SIG-M5 treated with dmso at 0.1 percent for 504 hours (cell line): ENCODE measurements at regions not wholly inside any gene's neighbourhood (a gene's known extent, or its start where the extent isn't known, plus 50 kb on each side); places are given as distances from the start of the nearest gene placed in this dataset.

Experiments used
- DNase-seq: peaks from one replicate; lab custom pipeline; 2025; ENCODE audit not compliant: unreplicated experiment; lab: John Stamatoyannopoulos, UW

DNA sequence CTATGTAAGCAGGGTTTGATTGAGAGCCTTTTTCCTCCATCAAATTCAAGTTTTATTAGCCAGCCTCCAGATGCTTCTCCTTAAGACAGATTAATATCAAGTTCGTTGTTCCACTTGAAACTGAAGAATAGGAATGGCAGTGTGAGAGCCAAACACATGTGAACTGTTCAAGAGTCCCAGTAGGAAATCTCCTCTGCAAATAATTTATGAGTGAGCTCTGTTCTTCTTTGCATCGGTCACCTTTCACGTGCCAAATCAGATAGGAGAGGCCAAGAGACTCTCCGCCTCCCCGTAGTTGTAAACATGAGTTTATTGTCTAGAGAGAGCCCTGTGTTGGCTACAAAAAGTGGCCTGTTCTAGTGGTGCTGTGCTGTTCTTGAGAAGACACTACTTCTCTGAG is 372.1 kb upstream of the NR2F2 start:
- no peak for DNase-seq

DNA sequence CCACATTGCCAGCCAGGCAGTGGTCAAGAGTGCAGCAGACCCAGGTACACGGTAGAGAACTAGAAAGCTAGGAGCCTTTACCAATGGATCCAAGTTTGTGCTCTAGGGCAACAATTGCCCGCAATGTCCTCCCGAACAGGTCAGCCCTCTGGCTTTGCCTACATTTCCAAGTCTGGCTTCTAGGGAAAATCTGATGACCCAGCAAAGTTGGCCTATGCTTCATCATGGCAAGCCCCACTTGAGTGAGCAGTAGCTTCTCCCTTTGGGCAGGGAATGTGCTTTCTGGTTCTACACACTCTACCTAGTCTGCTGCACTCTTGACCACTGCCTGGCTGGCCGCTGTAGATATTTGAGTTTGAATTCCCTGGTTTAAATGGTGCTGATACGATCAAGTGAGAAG is 361.6 kb upstream of the NR2F2 start:
- DNase-seq: no peak

DNA sequence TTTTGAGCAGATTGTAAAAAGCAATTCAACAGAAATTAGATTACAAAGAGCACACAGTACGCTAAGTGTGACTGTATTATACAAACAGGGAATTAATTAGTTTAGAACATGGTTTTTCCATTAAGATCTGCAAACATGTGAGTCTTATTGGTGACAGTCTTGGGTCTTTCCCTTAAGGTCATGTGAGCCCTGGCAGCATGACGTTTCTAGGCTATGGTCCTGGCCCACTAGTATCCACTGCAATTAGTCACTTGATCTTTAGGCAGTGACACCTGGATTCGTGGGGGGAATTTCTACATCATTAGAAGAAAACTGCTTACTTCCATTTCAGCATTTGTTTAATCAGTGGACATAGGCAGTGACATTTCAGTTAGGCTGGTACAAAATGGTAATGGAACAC is 360.2 kb upstream of the NR2F2 start:
- DNase-seq: no peak

DNA sequence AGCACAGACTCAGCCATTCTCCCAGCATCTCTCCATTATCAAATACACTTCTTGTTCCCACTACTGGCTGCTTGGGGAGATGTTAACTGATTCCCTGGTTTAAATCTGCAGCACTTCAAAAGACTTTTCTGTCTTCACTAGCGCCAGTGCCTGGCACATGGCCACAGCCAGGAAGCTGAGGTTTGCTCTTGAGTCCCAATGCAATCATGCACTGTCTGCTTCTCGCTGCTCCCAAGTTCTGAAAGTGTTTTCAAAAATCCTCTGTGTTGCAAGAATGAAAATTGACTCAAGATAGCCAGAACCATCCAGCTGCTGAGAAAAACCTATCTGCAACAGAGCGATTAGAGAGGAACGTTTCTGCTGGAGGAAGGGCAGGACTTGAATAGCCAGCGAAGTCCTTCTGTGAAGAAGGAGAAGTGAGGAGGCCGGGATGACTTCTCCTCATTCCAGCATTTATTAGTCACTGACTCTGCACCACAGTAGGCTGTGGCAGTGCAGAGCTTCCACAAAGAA is 358.4 kb upstream of the NR2F2 start:
- DNase-seq: peak; percentile 15

DNA sequence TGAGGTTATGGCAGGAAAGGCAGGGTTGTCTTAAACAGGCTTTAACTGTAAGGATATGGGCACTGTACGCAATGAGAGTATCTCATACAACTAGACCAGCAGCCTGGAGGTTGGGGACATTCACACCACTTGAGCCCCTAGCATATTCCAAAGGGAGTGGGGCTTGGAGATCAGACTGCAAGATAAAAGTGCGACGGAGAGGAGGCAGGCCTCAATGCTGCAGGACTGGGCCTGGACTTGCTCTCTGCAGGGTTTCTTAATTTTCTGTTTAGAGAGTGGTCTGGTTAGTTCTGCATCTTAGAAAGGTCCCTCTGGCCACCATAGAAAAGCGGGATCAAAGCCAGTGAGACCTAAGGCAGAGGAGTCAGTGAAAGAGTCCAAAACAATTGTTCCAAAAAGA is 357.7 kb upstream of the NR2F2 start:
- DNase-seq: no peak

DNA sequence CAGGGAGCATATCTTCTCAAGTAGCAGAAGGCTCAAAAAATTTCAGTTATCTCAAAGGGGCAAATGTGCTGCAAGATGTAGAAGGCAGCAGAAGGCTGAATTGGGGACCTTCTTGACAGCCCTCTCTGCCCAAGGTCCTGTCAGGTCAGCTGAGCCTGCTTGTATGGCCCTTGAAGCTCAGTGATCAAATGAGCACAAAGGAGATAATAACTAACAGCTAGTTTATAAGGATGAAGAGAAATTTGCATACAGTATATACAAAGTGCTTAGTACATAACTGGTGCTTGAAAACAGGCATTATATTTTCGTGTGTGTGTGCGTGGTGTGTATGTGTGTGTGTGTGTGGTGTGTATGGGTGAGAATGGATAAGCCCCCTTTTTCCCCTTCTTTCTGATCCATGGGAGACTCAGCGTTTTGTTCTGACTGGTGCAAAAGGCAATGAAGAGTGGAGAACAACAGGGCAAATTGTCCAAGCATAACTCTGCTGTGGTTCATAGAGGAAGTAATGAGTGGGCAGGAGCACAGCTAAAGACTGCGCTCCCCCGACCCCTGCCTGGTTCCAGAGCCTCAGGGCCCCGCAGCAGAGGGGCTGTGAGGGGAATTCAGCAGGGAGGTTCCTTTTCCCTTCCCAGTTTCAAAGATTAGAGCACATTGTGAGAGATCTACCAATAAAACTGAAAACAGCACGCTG is 356.8 kb upstream of the NR2F2 start:
- no peak for DNase-seq

DNA sequence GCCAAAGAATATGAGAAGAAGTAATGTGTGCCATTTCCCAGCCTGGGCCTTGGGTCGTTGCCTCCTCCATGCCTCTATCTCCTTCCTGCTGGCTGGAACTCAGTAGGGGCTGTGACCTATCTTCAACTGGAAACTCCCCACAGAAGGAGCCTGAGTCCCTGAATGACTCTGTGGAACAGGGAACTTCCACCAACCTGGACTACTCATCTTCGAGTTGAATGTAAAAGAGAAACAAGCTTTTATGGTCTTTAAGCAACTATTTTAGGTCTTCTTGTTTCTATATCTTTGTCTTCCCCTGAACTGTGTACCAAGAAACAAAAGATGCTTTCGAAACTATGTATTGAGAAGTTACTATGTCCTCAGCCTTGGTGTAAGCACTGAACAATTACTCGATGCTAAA is 355.3 kb upstream of the NR2F2 start:
- DNase-seq: no peak

DNA sequence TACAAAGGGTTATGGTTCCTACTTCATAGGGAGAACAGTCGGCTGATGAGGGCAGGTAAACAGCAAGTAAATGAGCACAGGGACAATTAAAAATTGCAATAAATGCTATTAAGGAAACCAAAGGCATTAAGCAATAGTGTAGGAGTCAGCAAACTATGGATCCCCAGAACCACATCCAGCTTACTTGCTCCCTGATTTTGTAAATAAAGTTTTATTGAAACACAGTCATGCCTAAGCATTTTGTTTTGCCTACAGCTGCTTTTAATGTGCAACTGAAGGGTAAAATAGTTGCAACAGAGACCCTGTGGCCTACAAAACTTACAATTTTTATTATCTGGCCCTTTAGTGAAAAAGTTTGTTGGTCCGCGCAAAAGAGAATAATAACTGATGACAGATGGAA is 351.2 kb upstream of the NR2F2 start:
- no peak for DNase-seq

DNA sequence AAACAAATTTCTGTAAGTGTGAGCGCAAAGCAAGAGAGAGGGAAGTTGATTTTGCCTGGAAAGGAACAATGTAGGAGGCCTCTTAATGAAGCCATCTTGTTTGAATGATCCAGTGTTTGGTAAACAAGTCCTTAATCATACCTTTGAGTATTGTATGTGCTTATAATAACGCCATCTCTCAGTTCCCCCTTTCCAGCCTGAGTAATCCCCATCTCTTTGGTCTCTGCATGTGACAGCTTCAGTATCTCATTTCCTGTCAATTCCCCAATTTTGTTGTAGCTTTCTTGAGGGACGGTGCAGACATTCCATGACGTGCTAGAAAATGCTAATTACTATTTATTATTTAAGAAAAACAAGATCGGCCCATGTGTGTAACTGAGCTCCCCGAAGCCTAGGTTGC is 349.3 kb upstream of the NR2F2 start:
- DNase-seq: no peak

DNA sequence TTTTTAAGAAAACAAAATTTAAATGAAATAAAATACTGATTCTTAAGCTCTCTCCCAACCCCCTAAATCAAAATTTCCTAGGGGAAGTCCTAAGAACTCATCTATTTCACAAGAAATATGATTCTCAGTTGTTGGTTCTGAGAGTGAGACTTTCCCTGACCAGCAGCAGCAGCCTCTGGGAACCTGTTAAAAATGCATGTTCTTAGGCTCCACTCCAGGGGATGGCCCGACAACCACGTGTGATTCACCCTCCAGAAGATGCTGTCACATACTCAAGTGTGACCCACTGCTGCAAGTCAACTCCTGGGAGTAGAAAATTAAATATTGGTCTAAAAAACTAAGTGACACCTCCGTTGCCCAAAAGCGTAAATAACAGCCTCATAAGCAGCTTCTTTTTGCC is 343.2 kb upstream of the NR2F2 start:
- DNase-seq: no peak

DNA sequence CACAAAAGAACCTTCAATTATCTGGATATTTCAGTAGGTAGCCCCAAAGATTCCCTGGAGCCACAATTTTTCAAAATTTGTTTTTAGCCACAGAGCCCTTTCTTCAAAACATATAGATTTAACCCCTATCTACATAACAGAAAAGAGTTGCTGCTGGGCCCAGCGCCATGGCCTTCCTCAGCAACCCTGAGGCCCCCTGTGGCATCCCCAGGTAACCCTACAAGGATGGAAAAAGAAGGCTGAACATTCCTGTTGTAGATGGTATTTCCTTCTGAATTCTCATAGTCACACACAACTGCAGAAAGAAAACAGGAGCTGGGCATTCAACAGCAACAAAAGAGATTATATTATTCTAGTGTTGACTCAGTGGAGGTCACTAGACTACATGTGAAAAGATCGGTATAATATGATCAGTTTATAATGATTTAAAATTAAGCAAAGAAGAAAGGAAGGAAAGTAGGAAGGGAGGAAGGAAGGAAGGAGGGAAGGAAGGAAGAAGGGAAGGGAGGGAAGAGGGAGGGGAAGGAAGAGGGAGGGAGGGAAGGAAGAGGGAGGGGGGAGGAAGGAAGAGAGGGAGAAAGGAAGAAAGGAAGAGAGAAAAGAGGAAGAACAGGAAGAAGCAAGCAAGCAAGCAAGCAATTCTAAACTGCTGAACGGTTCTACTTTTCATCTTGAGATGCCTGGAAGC is 342.5 kb upstream of the NR2F2 start:
- no peak for DNase-seq

DNA sequence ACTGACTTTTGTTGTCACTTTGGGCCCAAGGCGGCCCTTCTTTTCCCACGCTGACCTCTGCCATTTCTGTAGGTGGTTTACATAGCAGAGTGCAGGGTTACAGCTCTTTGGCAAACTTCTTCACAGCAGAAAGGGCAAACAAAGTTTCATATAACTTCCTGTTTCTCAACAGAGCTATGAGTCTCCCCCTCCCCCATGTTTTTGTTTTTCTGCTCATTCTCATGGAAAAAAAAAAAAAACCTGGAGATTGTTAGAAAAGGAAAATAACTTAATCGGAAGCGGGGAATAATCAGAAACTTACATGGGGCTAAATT is 342.0 kb upstream of the NR2F2 start:
- peak; percentile 61 for DNase-seq

DNA sequence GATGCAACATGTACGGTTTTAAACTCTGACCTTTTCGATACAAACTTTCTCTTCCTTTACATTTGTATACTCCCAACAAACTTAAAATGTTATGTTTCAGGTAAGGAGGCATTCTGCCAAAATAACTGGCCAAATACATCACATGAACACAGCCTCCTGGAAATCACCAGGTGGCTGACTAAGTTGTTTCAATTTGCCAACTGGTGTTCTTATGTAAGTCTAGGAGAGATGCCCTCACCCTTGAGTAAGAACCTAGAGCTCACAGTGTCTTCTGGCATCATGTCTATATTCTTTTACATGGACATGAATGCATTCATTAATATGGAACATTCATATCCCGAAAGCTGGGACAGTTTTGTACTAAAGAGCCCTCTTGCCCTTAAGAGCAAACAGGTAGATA is 341.1 kb upstream of the NR2F2 start:
- DNase-seq: no peak

DNA sequence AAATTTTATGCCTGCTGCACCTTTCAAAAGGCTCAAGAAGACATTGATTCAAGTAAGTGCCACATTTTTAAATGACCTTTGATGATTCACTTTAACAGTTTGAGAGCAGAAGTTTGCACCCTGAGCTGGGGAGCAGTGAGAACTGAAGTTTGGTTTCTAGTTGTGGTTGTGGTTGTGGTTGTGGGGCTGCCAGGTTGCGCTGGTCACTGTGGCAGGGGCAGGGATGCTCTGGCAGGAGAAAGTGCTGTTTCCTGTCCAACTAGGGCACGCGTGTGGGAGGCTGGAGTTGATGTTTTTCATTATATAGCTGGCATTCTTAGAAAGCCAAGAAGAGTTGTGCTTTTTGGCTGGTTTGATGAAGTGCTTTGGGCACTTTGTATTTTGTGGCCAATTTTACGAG is 339.7 kb upstream of the NR2F2 start:
- no peak for DNase-seq

DNA sequence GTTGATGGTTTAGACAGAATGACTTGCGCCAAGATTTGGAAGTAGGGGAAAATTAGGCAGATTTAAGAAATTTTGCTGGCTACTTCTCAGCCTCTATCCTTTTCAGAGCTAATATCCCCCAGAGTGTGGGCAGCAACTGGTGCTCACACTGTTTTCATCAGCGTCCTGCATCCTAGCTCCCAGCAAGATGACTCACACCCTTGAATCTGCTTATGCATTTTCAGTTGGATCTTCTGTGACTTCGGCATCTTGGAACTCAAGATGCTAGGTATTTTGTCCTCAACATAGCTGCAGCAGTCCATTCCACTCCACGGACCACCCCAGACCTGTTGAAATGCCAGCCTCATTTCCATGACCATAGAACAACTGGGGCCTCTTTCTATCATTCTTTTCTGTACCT is 336.1 kb upstream of the NR2F2 start:
- no peak for DNase-seq

DNA sequence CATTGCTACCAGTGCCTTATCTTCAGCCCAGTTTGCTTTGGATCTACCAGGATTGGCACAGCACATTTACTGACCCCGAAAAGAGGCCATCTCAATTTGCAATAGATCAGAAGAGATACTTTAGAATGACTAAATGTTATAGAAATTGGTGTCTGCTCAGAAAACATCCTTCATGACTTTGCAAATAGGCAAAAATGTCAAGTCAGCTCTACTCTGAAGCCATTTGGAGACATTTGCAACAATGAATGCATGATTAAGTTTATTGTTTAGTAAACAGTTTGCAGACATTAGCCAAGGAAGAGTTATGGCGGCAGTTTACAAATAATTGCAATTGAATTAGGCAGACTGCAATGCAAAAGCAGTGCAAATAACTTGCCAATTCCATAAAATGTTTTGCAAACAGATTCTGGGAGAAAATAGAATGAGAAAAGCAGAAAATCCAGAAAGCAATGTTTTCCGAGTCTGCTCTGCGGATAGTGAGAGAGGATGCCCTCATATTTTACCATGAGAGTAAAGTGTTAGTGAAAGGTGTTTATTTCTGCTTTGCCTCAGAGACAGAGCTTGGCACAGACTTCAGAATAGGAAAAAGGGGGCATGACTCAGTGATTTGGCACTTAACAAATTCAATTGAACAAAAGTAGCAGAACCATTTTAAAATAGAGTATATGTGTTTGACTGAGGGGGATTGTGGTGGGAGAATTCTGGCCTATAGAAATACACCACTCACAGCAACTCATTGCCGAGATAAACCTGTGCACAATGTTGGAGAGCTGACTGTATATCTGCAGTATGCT is 334.9 kb upstream of the NR2F2 start:
- DNase-seq: no peak

DNA sequence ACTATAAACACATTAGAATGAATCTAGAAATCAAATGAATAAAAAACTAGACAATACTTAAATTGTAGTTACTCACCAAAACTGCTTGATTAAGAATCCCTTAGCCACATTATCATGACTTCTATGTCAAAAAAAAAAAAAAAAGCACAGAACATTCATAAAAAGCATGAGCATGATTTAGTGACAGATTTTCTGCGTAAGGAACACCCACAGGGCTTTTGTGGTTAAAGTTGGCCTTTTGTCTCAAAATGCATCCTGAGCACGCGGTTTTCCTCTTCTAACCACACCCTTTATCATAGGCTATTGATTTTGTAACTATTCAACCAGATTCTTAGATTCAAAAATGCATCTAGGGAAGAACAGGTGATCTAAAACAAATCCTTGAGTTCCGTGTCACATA is 334.0 kb upstream of the NR2F2 start:
- DNase-seq: no peak

DNA sequence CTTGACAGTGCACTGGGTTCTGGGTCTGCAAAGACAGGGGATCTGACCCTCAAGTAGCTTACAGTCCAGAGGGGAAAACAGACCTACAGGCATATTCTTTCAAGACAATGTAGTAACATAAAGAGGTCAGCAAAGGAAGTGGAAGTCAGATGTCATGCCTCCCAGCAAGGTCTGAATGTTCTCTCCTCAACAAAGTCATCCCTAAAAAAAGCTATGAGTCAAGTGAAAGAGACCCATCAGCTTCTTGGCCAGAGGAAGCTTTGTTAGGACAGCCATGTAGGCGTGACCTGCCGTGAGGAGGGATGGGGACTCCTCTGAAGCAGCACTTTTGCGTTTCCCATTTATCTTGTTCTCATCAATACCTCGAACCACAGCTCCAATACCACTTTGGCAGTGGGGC is 331.6 kb upstream of the NR2F2 start:
- DNase-seq: no peak

DNA sequence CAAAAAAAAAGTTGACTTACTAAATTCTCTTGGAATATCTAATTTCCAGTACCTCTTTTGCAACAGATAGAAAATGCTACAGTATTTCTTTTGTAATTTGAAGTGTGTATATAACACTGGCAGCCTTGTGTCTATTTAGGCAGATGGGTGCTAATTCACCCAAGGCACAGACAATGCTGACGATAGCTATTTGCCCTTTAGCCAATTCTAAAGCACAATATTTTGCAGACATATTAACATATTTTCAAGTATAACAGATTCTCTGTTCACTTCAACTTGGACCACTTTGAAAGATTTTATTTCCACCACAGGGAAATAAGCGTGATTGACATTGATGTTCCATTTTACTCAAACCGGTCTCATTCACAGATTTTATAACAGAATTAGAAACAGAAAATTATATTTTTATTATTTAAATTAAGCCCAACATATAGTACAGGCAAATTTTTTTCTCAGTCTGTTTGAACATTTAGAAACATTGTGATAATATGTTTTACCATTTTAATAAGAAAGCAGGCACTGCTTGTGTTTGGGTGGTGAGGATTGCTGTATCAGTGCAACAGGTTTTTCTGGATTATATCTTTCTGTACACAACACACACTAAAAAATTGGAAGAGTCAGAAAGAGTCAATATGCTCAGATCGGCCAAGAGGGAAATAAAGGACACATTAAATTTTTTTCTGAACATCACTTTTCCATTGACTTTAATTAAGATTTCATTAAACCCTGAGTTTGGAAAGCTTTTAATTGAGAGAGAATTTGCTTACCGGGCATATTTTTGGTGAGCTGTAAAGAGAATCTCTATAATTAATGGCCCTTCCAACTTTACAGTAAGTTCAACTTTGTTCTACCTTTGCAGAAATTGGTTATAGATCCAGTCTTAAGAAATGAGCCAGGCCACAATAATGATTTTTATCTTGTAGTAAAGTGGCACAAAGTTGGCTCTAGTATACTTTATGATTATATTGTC is 327.3 kb upstream of the NR2F2 start:
- DNase-seq: peak; percentile 4

DNA sequence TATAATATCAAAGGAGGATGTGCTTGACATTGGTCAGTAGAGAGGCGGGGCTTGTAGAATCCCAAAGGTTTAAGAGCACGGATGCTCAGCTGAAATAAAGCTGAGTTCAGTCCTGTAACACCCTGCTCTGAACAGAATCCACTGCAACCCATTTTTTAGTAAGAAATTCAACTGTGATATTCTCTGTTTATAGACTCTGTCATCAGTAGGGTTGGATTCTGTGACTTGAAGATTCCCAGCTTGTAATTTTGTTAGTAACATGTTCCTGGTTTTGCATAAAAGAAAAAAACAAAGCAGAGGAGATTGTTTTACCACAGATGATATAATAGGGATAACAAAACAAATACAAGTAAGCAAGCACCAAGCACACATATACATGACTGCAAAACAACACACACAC is 324.6 kb upstream of the NR2F2 start:
- no peak for DNase-seq

DNA sequence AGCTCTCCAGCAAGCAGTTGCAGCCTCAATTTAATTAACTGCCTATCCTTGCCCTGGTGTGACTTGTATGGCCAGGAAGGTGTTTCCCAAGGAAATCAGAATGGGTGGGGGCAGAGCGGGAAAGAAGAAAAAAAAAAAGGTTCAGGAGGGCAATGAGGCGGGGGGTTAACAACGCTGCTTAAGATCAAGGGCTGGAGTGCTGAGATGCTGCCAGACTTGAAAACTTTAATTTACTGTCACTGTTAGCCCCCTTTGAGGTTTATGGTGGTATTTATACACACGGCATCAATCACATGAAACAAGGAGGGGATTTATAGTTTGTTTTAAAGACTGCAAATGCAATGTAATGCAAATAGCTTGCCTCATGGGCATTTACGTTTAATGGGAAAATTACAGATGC is 319.4 kb upstream of the NR2F2 start:
- DNase-seq: no peak
